IPS-18a (cell line): ENCODE measurements at regions not wholly inside any gene's neighbourhood (a gene's known extent, or its start where the extent isn't known, plus 50 kb on each side); places are given as distances from the start of the nearest gene placed in this dataset.
"Not testable (repeated sequence)": the region's sequence is repeated elsewhere in the genome, so short reads cannot be mapped to it uniquely, and the experiment has no call there.

Experiments
- H3K27ac ChIP-seq: one replicate; pipeline ENCODE4 v1.5.1; 2013; ENCODE audit warnings: low read length
- H3K27me3 ChIP-seq: one replicate; pipeline ENCODE4 v1.6.1; 2013; ENCODE audit warnings: mild to moderate bottlenecking, low read length; ENCODE audit not compliant: control insufficient read depth, insufficient read depth
- H3K36me3 ChIP-seq: one replicate; pipeline ENCODE4 v1.6.1; 2013; ENCODE audit warnings: low read depth, low read length; ENCODE audit not compliant: control insufficient read depth
- H3K4me1 ChIP-seq: one replicate; pipeline ENCODE4 v1.6.1; 2013; ENCODE audit warnings: low read depth, low read length; ENCODE audit not compliant: control insufficient read depth
- H3K4me3 ChIP-seq: one replicate; pipeline ENCODE4 v1.5.1; 2013; ENCODE audit warnings: low read length
- H3K9ac ChIP-seq: one replicate; pipeline ENCODE4 v1.6.1; 2013; ENCODE audit warnings: mild to moderate bottlenecking, low read length, moderate library complexity
- H3K9me3 ChIP-seq: one replicate; pipeline ENCODE4 v1.6.1; 2013; ENCODE audit warnings: low read depth, low read length; ENCODE audit not compliant: control insufficient read depth

DNA sequence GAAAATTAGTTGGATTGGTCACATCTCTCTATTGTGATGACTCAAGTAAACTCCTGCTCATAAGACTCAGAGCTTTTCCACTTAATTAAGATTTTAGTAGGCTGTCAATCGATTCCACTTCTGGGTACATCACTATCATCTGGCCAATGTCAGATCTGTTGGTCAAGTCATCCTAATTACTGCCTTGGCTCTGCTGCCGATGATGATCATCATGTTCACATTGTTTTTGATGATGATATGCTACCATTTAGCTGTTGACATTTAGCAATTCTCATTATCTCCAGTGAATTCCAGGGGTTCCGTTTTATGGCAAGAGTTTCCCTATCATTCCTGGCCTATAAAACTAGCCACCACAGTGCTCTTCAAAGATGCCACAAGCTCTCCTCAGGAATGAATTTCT is 253.4 kb downstream of the IKZF2 start:
- no peak overlapping the region for H3K27ac ChIP-seq
- no peaks in the 10 kb centered on the region for H3K36me3 ChIP-seq
- no peaks in the 10 kb centered on the region for H3K27me3 ChIP-seq
- no peaks in the 10 kb centered on the region for H3K9me3 ChIP-seq
- no peaks in the 10 kb centered on the region for H3K4me1 ChIP-seq
- H3K9ac ChIP-seq, result no peak overlapping the region
- no peak overlapping the region for H3K4me3 ChIP-seq

DNA sequence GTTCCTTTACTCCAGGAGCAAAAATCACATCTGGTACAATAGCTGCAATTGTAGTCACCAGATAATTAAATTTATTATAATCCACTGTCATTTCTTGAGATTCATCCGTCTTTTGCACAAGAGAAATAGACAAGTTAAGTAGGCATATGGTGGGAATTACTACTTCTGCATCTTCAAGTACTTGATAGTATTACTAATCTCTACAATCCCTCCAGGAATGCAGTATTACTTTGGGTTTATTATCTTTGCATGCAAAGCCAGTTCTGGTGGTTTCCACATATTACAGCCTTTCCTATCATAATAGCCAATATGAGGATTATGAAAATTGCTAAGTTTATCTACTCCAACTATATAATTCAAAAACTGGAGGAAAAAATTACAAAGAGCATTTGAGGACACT is 254.1 kb downstream of the IKZF2 start:
- Histone ChIP-seq H3K4me1 (no peaks in the 10 kb centered on the region), H3K27ac (no peak overlapping the region), H3K4me3 (no peak overlapping the region), H3K27me3 (no peaks in the 10 kb centered on the region), H3K36me3 (no peaks in the 10 kb centered on the region), H3K9me3 (no peaks in the 10 kb centered on the region), H3K9ac (no peak overlapping the region)

DNA sequence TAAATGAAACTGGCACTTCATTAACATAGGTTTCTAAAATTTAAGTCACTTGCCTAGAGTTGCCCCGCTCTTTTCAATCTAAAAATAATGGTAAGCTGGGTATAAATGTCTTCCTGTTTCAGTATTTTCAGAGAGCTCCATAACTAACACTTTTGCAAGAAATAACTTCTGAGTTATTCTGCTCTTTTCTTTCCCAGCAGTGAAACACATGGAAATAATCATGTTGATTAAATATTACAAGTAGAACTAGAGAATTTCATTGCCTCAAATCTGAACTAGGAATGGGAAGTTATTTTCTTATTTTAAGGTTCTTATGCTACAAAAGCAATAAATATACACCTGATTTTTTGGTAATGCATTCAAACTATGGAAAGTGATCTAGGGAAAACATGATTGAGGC is 257.4 kb downstream of the IKZF2 start:
- Histone ChIP-seq H3K27me3 (no peaks in the 10 kb centered on the region), H3K4me1 (no peaks in the 10 kb centered on the region), H3K4me3 (no peak overlapping the region), H3K27ac (no peak overlapping the region), H3K9ac (no peak overlapping the region), H3K9me3 (no peaks in the 10 kb centered on the region), H3K36me3 (no peaks in the 10 kb centered on the region)

DNA sequence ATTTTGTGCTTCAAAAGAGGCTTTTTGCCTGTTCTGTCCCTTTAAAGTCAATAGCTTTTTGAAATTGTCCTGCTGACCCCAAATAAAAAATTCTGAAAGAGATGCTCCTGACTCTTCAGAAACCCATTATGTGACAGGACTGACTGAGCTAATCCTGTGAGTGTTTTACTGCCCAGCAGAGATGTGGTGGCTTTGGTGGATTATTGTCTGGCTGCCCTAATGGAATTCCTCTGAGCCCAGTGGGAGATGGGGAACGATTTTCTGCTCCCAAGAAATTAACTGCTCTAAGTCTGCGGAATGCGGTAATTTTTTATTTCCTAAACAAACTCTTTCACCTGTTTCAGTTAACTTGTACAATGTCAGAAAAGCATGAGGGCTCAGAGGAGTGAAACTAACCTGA is 258.2 kb downstream of the IKZF2 start:
- H3K9me3 ChIP-seq, result no peaks in the 10 kb centered on the region
- H3K36me3 ChIP-seq, result no peaks in the 10 kb centered on the region
- no peak overlapping the region for H3K27ac ChIP-seq
- no peak overlapping the region for H3K9ac ChIP-seq
- no peaks in the 10 kb centered on the region for H3K27me3 ChIP-seq
- no peak overlapping the region for H3K4me3 ChIP-seq
- H3K4me1 ChIP-seq, result no peaks in the 10 kb centered on the region

DNA sequence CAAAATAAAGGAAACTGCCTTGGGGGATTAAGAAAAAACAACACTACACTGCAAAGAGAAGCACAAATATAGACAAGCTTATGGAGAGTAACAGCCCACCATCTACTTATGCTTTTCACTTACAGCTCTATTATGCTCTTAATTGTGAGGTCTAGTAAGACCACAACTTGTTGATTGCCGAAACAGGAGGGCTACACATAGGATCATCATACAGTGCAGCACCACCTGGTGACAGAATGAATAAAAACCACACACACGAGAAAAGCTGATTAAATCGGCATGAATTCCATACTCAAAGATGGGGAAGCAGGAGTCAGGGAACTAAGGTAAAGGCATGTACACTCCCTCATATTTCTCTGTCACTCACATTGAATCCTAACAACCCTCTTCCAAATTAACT is 259.2 kb downstream of the IKZF2 start:
- Histone ChIP-seq H3K27ac (no peak overlapping the region), H3K36me3 (no peaks in the 10 kb centered on the region), H3K9ac (no peak overlapping the region), H3K27me3 (no peaks in the 10 kb centered on the region), H3K9me3 (no peaks in the 10 kb centered on the region), H3K4me3 (no peak overlapping the region), H3K4me1 (no peaks in the 10 kb centered on the region)

DNA sequence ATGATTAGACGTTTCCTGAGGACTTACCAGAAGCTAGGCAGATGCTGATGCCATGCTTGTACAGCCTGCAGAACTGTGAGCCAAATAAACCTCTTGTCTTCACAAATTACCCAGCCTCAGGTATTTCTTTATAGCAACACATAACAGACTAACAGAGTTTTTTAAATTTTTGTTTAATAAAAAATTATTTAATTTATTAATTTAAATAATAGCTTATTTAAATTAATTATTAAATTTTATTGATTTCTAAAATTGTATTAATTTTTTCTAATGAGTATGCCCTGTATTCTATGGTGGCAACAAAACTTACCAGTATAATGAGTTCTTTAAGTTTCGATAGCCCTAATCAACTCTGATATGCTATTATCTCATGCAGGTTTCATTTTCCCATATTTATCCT is 259.8 kb downstream of the IKZF2 start:
- Histone ChIP-seq H3K4me3 (no peak overlapping the region), H3K36me3 (no peaks in the 10 kb centered on the region), H3K9ac (no peak overlapping the region), H3K27ac (no peak overlapping the region), H3K27me3 (no peaks in the 10 kb centered on the region), H3K4me1 (no peaks in the 10 kb centered on the region), H3K9me3 (no peaks in the 10 kb centered on the region)

DNA sequence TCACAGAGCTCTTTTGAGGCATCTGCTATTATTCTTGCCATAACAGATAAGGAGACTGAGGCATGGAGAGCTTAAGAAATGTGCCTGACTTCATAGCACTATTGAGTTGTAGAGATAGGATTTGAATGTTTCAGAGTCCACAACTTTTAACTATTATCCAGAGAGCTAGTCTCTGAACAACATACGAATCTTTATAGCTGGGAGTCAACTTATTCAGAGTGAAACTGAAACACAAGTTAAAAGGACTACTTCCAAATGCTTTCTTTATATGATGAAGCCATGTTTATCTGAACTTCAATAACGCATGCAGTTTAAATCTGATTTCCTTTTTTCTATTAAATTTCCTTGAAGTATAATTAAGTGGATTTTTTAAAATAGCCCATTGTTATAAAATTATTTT is 268.8 kb downstream of the IKZF2 start:
- Histone ChIP-seq H3K4me1 (no peaks in the 10 kb centered on the region), H3K9ac (no peak overlapping the region), H3K27ac (no peak overlapping the region), H3K36me3 (no peaks in the 10 kb centered on the region), H3K9me3 (no peaks in the 10 kb centered on the region), H3K4me3 (no peak overlapping the region), H3K27me3 (no peaks in the 10 kb centered on the region)

DNA sequence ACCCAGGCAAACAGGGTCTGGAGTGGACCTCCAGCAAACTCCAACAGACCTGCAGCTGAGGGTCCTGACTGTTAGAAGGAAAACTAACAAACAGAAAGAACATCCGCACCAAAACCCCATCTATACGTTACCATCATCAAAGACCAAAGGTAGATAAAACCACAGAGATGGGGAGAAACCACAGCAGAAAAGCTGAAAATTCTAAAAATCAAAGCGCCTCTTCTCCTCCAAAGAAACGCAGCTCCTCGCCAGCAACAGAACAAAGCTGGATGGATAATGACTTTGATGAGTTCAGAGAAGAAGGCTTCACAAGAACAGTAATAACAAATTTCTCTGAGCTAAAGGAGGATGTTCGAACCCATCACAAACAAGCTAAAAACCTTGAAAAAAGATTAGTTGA is 274.9 kb downstream of the IKZF2 start:
- H3K4me3 ChIP-seq, result not testable (repeated sequence)

DNA sequence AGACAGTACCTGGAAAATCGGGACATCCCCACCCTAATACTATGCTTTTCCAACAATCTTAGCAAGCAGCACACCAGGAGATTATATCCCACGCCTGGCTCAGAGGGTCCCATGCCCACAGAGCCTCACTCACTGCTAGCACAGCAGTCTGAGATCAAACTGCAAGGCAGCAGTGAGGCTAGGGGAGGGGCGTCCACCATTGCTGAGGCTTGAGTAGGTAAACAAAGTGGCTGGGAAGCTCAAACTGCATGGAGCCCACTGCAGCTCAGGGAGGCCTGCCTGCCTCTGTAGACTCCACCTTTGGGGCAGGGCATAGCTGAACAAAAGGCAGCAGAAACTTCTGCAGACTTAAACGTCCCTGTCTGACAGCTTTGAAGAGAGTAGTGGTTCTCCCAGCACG is 275.5 kb downstream of the IKZF2 start:
- not testable (repeated sequence) for H3K4me3 ChIP-seq, H3K36me3 ChIP-seq, H3K27me3 ChIP-seq

More for the DNA sequence above, 274.9 kb downstream of the IKZF2 start:
- H3K27me3 ChIP-seq, H3K27ac ChIP-seq, H3K9me3 ChIP-seq, H3K4me1 ChIP-seq, H3K9ac ChIP-seq, H3K36me3 ChIP-seq: not testable (repeated sequence)

DNA sequence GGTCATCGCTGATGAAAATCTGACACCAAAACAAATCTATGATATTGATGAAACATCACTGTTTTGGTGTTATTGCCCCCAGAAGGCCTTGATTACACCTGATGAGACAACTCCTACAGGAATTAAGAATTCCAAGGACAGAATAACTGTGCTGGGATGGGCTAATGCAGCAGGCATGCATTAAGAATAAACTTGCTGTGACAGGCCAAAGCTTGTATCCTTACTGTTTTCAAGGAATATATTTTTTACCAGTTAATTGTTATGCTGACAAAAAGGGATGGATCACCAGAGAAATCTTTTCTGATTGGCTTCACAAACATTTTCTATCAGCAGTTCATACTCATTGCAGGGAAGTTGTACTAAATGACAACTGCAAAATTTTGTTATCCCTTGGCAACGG is 278.2 kb downstream of the IKZF2 start:
- no peaks in the 10 kb centered on the region for H3K9me3 ChIP-seq
- H3K9ac ChIP-seq, result no peak overlapping the region
- H3K36me3 ChIP-seq, result no peaks in the 10 kb centered on the region
- H3K27ac ChIP-seq, result no peak overlapping the region
- H3K4me1 ChIP-seq, result no peaks in the 10 kb centered on the region
- no peaks in the 10 kb centered on the region for H3K27me3 ChIP-seq
- no peak overlapping the region for H3K4me3 ChIP-seq

More for the DNA sequence above, 275.5 kb downstream of the IKZF2 start:
- H3K27ac ChIP-seq, H3K4me1 ChIP-seq, H3K9me3 ChIP-seq, H3K9ac ChIP-seq: not testable (repeated sequence)

DNA sequence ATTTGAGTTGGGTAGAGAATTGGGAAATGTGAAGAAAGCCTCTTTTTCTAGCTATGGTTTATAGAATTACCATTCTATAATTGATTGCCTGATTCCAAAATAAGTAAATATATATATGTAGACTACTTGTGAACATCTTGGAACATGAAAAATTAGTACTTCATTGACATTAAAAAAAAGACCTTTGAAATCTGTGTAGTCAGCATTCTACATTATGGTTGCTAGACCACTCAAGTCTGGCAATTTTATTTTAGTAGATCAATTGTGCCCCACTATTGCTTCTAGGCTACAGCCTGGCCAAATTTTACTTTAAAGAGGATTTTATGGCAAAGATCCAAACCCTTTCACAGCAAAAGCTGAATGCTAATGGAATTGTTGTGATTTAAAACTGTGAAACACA is 279.8 kb downstream of the IKZF2 start:
- Histone ChIP-seq H3K9me3 (no peaks in the 10 kb centered on the region), H3K4me3 (no peak overlapping the region), H3K9ac (no peak overlapping the region), H3K4me1 (no peaks in the 10 kb centered on the region), H3K27ac (no peak overlapping the region), H3K36me3 (no peaks in the 10 kb centered on the region), H3K27me3 (no peaks in the 10 kb centered on the region)

DNA sequence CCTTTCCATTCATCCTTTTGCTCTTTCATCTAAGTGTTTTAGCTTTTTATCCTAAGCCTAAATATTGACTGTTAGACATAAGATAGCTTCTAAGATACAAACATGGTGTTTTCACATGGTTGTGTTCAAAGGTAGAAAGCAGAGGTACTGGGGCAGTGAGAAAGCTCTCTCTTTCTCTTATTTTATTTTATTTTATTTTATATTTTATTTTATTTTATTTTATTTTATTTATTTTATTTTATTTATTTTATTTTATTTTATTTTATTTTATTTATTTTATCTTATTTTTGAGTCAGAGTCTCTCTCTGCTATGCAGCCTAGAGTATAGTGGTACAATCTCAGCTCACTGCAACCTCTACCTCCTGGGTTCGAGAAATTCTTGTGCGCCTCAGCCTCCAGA is 287.2 kb downstream of the IKZF2 start:
- Histone ChIP-seq H3K27ac (no peak overlapping the region), H3K4me3 (no peak overlapping the region), H3K9ac (no peak overlapping the region), H3K4me1 (no peaks in the 10 kb centered on the region), H3K36me3 (no peaks in the 10 kb centered on the region), H3K9me3 (peaks cover 9% of the 10 kb centered on the region), H3K27me3 (no peaks in the 10 kb centered on the region)

DNA sequence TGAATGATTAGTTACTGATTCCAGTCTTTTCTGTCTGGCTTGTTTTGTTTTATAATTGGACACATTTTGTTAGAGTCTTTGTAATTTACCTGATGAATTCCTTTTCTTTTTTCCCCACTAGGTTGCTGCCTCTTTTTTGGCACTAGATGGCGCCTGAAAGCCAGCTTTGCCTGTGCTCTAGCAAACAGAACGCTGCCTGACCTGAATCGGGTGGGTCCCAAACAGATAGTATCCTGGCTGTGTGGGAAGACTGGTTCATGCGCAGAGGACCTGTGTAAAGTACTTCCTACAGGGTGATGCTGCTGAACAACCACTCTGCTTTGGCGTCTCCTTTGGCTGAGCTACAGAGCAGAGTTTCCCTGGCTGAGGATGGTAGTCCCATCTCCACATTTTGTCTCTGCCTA is 288.2 kb downstream of the IKZF2 start:
- Histone ChIP-seq H3K27me3 (no peaks in the 10 kb centered on the region), H3K9me3 (peaks cover 9% of the 10 kb centered on the region), H3K4me1 (no peaks in the 10 kb centered on the region), H3K4me3 (no peak overlapping the region), H3K9ac (no peak overlapping the region), H3K36me3 (no peaks in the 10 kb centered on the region), H3K27ac (no peak overlapping the region)
